Ishikawa (cell line): ENCODE measurements at regions not wholly inside any gene's neighbourhood (a gene's known extent, or its start where the extent isn't known, plus 50 kb on each side); places are given as distances from the start of the nearest gene placed in this dataset.

Experiments used
- CEBPB ChIP-seq: IDR thresholded peaks from 2 replicates; pipeline ENCODE4 v1.6.1; 2012
- CREB1 ChIP-seq: IDR thresholded peaks from 2 replicates; pipeline ENCODE4 v1.6.1; 2012; ENCODE audit warnings: low read depth
- EGR1 ChIP-seq: IDR thresholded peaks from 2 replicates; pipeline ENCODE4 v1.6.1; 2012
- EP300 ChIP-seq: IDR thresholded peaks from 2 replicates; pipeline ENCODE4 v1.6.1; 2012; ENCODE audit warnings: borderline replicate concordance
- FOXM1 ChIP-seq: IDR thresholded peaks from 2 replicates; pipeline ENCODE4 v1.6.1; 2012; ENCODE audit warnings: low read depth, borderline replicate concordance
- MAX ChIP-seq: IDR thresholded peaks from 2 replicates; pipeline ENCODE4 v1.6.1; 2012
- NFIC ChIP-seq: IDR thresholded peaks from 2 replicates; pipeline ENCODE4 v1.6.1; 2012
- RAD21 ChIP-seq: IDR thresholded peaks from 2 replicates; pipeline ENCODE4 v1.6.1; 2012; ENCODE audit warnings: low read depth
- REST ChIP-seq: IDR thresholded peaks from 2 replicates; pipeline ENCODE4 v1.6.1; 2012; ENCODE audit warnings: low read depth, mild to moderate bottlenecking
- TAF1 ChIP-seq: IDR thresholded peaks from 2 replicates; pipeline ENCODE4 v1.6.1; 2012; ENCODE audit warnings: low read depth, mild to moderate bottlenecking
- TCF12 ChIP-seq: IDR thresholded peaks from 2 replicates; pipeline ENCODE4 v1.6.1; 2012; ENCODE audit warnings: low read depth
- TEAD4 ChIP-seq: IDR thresholded peaks from 2 replicates; pipeline ENCODE4 v1.6.1; 2012
- USF1 ChIP-seq: IDR thresholded peaks from 2 replicates; pipeline ENCODE4 v1.6.1; 2012
- YY1 ChIP-seq: IDR thresholded peaks from 2 replicates; pipeline ENCODE4 v1.6.1; 2012; ENCODE audit warnings: low read depth
- ZBTB7A ChIP-seq: IDR thresholded peaks from 2 replicates; pipeline ENCODE4 v1.6.1; 2012; ENCODE audit warnings: low read depth

- TF ChIP-seq TCF12 (no peak), TAF1 (no peak), FOXM1 (no peak), REST (no peak), CEBPB (no peak), NFIC (no peak), MAX (no peak), CREB1 (no peak), USF1 (no peak), ZBTB7A (no peak), TEAD4 (no peak), EGR1 (no peak), YY1 (no peak), EP300 (no peak), RAD21 (no peak)
Observed at GRCh38 chrX:124478046-124478445, 131.7 kb downstream of the SH2D1A start.

GRCh38 chrX:124488412-124489161 is 142.2 kb downstream of the SH2D1A start:
- TF ChIP-seq EGR1: no peak
- no peak for TF ChIP-seq FOXM1
- TF ChIP-seq ZBTB7A: no peak
- TF ChIP-seq USF1: no peak
- TF ChIP-seq EP300: no peak
- no peak for TF ChIP-seq CREB1
- TF ChIP-seq YY1: no peak
- TF ChIP-seq TAF1: no peak
- no peak for TF ChIP-seq TCF12
- TF ChIP-seq REST: no peak
- no peak for TF ChIP-seq TEAD4

- TF ChIP-seq CEBPB (no peak), YY1 (no peak), EP300 (no peak), ZBTB7A (no peak), USF1 (no peak), FOXM1 (no peak), EGR1 (no peak), CREB1 (no peak)
Observed at GRCh38 chrX:124493984-124494383, 147.6 kb downstream of the SH2D1A start.

- TF ChIP-seq TAF1 (no peak), USF1 (no peak), NFIC (no peak), REST (no peak), EP300 (no peak), ZBTB7A (no peak), RAD21 (no peak), CEBPB (no peak), CREB1 (no peak)
Observed at GRCh38 chrX:124497386-124497785, 151.0 kb downstream of the SH2D1A start.
